SK-N-MC (cell line): ENCODE measurements at regions not wholly inside any gene's neighbourhood (a gene's known extent, or its start where the extent isn't known, plus 50 kb on each side); places are given as distances from the start of the nearest gene placed in this dataset.

Experiments
- EZH2 ChIP-seq: fragments of 200-600 bp; sonication (generic); IDR thresholded peaks from one replicate; pipeline ENCODE4 v1.6.1; 2017; ENCODE audit warnings: antibody characterized with exemption
- FOXP2 ChIP-seq: optimal IDR thresholded peaks from 2 replicates; pipeline ENCODE3; 2011; ENCODE audit warnings: mild to moderate bottlenecking, moderate library complexity; ENCODE audit not compliant: insufficient read depth; ENCODE audit errors: extremely low read length, control extremely low read depth
- POLR2AphosphoS5 ChIP-seq: IDR thresholded peaks from 2 replicates; pipeline ENCODE4 v1.6.1; 2012; ENCODE audit warnings: mild to moderate bottlenecking, low read depth, low read length, borderline replicate concordance

GRCh38 chr15:39296955-39297354 is 283.9 kb upstream of the THBS1 start:
- TF ChIP-seq POLR2AphosphoS5 (no peak), FOXP2 (no peak), EZH2 (no peak)
